Lung (tissue), 11 donors: ENCODE measurements at regions not wholly inside any gene's neighbourhood (a gene's known extent, or its start where the extent isn't known, plus 50 kb on each side); places are given as distances from the start of the nearest gene placed in this dataset.

Source experiments
- ATAC-seq: fragments of 200-7000 bp; cut with Tn5 transposase; one replicate; pipeline ENCODE4 v1.9.1; 2020; ENCODE audit warnings: moderate number of reproducible peaks; ENCODE audit not compliant: insufficient read depth, low FRiP score
- DNase-seq, 3 donors: peaks; one replicate each; pipeline ENCODE4 v3.0.0-alpha.2; 2013 to 2017
- H3K27ac ChIP-seq, 2 donors: one replicate each; pipeline ENCODE4 v1.5.1; 2013; ENCODE audit warnings: mild to moderate bottlenecking in 2 of 2, moderate library complexity in 2 of 2, control low read depth in 1 of 2, inconsistent platforms in 1 of 2, low read depth in 1 of 2, low read length in 1 of 2
- H3K27me3 ChIP-seq, 3 donors: one replicate each; pipeline ENCODE4 v1.5.1; 2013; ENCODE audit warnings: low read length in 2 of 3; ENCODE audit not compliant: control insufficient read depth in 3 of 3, insufficient read depth in 3 of 3
- H3K36me3 ChIP-seq, 4 donors: one replicate each; pipeline ENCODE4 v1.5.1; 2013; ENCODE audit warnings: low read length in 4 of 4, mild to moderate bottlenecking in 1 of 4, moderate library complexity in 1 of 4; ENCODE audit not compliant: control insufficient read depth in 4 of 4, insufficient read depth in 4 of 4
- H3K4me1 ChIP-seq, 5 donors: one replicate each; pipeline ENCODE4 v1.5.1; 2013; ENCODE audit warnings: low read length in 5 of 5, mild to moderate bottlenecking in 2 of 5, moderate library complexity in 1 of 5; ENCODE audit not compliant: control insufficient read depth in 5 of 5, insufficient read depth in 5 of 5
- H3K4me3 ChIP-seq: one replicate; pipeline ENCODE4 v1.5.1; 2013; ENCODE audit warnings: mild to moderate bottlenecking, control low read depth, moderate library complexity
- H3K9ac ChIP-seq, 2 donors: one replicate each; pipeline ENCODE4 v1.5.1; 2013; ENCODE audit warnings: low read length in 2 of 2, control low read depth in 1 of 2; ENCODE audit not compliant: insufficient read depth in 1 of 2
- H3K9me3 ChIP-seq, 4 donors: one replicate each; pipeline ENCODE4 v1.5.1; 2013; ENCODE audit warnings: low read length in 3 of 4, mild to moderate bottlenecking in 1 of 4, moderate library complexity in 1 of 4; ENCODE audit not compliant: control insufficient read depth in 4 of 4, insufficient read depth in 3 of 4
- WGBS, 2 donors: extraction: QIAGEN DNeasy Blood & Tissue Kit; methylation state at CpG; one replicate each; pipeline ENCODE4 v1.1.7; 2013; 5-methylcytosine and 5-hydroxymethylcytosine counted together
- TF ChIP-seq, protein P1 (sequence below): IDR thresholded peaks from 2 replicates; pipeline ENCODE4 v1.5.1; 2012; ENCODE audit warnings: mild to moderate bottlenecking; ENCODE audit errors: control extremely low read depth, extremely low read depth
- donor health status: control.
- donor health status: control.
- donor health status: Bipolar disorder and iron deficiency.
- donor health status: healthy.
- donor health status: DM: yes; HTN: yes; CAD: no.

GRCh38 chr2:19246496-19246895 lies 111.9 kb downstream of the OSR1 start:
- Histone ChIP-seq H3K9ac (no peak overlapping the region), H3K4me3 (no peak overlapping the region), H3K9me3 (no peaks in the 10 kb centered on the region), H3K27ac (no peak overlapping the region), H3K36me3 (no peaks in the 10 kb centered on the region), H3K4me1 (peaks cover 0 to 8% (median 0%) of the 10 kb centered on the region in 5 donors), H3K27me3 (no peaks in the 10 kb centered on the region)
- ATAC-seq: no peak
- DNase-seq: peak in 1 of 3 donors; percentile 24
- 83 to 88% methylated on average over 12 of the region's 12 CpGs for WGBS, 2 donors
- TF ChIP-seq, protein P1, sequence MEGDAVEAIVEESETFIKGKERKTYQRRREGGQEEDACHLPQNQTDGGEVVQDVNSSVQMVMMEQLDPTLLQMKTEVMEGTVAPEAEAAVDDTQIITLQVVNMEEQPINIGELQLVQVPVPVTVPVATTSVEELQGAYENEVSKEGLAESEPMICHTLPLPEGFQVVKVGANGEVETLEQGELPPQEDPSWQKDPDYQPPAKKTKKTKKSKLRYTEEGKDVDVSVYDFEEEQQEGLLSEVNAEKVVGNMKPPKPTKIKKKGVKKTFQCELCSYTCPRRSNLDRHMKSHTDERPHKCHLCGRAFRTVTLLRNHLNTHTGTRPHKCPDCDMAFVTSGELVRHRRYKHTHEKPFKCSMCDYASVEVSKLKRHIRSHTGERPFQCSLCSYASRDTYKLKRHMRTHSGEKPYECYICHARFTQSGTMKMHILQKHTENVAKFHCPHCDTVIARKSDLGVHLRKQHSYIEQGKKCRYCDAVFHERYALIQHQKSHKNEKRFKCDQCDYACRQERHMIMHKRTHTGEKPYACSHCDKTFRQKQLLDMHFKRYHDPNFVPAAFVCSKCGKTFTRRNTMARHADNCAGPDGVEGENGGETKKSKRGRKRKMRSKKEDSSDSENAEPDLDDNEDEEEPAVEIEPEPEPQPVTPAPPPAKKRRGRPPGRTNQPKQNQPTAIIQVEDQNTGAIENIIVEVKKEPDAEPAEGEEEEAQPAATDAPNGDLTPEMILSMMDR: no peak

DNA sequence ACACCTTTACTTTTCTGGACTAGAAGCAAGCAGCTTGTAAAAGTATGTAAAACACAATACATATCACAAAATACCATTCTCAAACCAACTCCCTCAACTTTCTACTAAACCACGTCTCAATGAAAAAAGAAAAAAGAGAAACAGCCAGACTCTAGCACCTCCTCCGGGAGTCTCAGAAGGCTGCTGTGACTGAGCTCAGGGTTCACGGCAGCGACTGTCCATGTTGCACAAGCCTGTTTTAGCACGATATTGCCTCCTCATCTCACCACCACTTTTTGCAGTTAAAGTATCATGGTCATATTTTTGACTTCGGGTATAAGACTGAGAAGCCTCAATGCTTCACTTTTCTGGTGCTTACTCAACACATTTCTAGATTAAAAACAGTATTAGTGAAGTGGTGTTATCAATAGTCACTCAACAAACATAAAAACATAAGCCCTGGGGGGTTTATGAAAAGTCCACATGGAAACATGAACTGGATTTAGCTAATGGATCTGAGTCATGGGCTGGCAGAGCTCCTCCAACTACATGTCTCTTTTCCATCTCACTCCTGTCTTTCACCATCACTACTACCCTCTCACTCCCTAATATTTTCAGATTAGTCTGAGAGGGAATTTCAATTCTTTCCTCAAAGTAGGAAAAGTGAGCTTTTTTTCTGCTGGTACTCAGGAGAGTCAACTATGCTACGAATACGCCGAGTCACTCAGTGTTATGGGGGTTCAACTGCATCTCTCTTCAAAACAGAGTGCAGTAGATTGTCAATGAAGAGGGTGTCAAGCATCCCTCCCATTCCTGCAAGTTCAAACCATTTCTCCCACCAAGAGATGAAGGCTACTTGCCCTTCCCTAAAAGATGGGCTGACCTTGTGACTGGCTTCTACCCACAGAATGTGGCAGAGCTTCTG lies 113.7 kb downstream of the OSR1 start:
- DNase-seq: no peak
- H3K27ac ChIP-seq: no peak overlapping the region
- no peaks in the 10 kb centered on the region for H3K36me3 ChIP-seq
- H3K9ac ChIP-seq: no peak overlapping the region
- TF ChIP-seq, protein P1: no peak
- no peak overlapping the region for H3K4me3 ChIP-seq
- no peak for ATAC-seq
- H3K27me3 ChIP-seq: no peaks in the 10 kb centered on the region
- H3K4me1 ChIP-seq: peaks cover 0 to 8% (median 0%) of the 10 kb centered on the region in 5 donors
- WGBS, 2 donors: 81 to 86% methylated on average over 9 of the region's 9 CpGs
- H3K9me3 ChIP-seq: peaks cover 0 to 1% (median 0%) of the 10 kb centered on the region in 4 donors

DNA sequence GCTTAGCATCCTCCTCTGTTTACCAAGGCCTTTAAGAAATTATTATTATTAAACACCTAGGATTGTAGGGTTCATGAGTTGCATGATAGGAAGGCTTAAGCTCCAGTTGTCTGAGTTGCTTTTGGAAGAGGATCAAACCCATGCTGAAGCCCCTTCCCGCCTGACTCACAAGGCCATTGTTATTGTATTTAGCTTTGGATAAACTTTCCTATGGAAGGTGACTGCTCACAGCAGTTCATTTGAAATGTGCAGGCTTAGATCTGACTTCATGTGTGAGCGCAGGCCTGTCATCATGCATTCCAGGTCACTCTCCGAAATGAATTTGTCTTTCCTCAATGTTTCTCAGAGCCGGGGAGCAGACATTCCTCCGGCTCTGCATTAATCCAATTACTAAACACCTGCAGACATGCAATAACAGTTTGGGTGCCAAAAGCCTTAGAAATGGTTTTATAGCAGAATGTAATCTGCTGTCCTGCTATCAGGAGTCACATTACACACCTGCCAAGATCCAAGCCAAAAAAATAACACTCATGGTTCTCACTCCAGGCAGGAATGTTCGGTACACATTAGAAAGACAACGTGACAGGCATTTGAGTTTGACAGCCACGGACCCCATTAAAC lies 119.9 kb downstream of the OSR1 start:
- Histone ChIP-seq H3K4me3 (no peak overlapping the region), H3K27ac (no peak overlapping the region), H3K4me1 (peaks cover 0 to 11% (median 0%) of the 10 kb centered on the region in 5 donors), H3K27me3 (no peaks in the 10 kb centered on the region), H3K36me3 (peaks cover 0 to 2% (median 0%) of the 10 kb centered on the region in 4 donors), H3K9me3 (peaks cover 0 to 1% (median 0%) of the 10 kb centered on the region in 4 donors), H3K9ac (no peak overlapping the region)
- ATAC-seq (no peak), DNase-seq (no peak)
- 84 to 87% methylated on average over 8 of the region's 8 CpGs for WGBS, 2 donors
- TF ChIP-seq, protein P1: no peak
